GM18505 (cell line): ENCODE measurements at regions not wholly inside any gene's neighbourhood (a gene's known extent, or its start where the extent isn't known, plus 50 kb on each side); places are given as distances from the start of the nearest gene placed in this dataset.
"Not testable (repeated sequence)": the region's sequence is repeated elsewhere in the genome, so short reads cannot be mapped to it uniquely, and the experiment has no call there.

Experiments used
- ATAC-seq: cut with Tn5 transposase; IDR thresholded peaks from one replicate; pipeline ENCODE4 v1.9.1; 2021; ENCODE audit not compliant: unreplicated experiment
- POLR2A ChIP-seq: IDR thresholded peaks from 4 replicates; pipeline ENCODE4 v1.6.1; 2011; ENCODE audit warnings: borderline replicate concordance; ENCODE audit not compliant: insufficient read depth, insufficient read length; ENCODE audit errors: extremely low read depth

DNA sequence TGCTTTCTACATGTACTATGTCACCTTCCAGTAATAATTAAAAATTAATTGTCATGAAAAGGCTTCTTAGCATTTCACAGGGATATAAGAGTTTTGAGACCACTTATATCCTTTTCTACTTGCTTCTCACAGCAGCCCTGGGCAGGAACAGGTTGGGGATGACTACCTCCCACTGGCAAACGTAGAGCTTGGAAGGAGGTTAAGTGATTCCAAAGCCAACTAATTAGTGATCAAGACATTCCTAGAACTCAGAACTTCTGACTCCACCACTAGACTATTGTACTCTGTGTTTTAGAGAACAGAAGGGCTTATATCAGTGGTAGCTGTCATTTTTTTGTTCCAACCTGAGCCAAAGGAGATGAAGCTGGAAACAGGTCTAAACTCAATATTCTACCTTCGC, 364.5 kb upstream of the BOD1L1 start:
- no peak for ATAC-seq
- TF ChIP-seq POLR2A, result no peak

DNA sequence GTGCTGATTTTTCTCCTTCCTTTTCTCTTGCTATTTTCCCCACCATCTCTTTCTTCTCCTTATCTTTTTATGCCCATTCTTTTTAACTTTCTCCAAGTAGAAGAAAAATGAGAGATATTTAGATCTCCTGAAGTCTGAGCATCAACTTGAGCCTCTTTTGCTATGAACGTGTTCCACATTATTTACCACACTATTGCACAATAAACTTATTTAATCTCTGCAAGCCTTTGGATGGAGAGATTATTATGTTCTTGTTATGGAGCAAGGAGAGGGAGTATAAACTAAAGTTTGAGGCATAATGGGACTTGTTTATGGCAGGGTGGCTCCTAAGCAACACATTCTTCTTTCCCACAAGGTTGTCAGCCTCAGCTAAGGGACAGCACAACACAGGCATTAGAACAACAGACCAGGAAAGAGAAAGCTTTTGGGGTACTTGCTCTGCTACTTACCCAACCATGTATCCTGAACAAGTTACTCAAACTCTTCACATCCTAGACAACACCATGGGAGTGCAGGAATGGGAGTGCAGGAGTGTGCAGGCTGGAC, 365.5 kb upstream of the BOD1L1 start:
- ATAC-seq, result no peak
- TF ChIP-seq POLR2A, result no peak

DNA sequence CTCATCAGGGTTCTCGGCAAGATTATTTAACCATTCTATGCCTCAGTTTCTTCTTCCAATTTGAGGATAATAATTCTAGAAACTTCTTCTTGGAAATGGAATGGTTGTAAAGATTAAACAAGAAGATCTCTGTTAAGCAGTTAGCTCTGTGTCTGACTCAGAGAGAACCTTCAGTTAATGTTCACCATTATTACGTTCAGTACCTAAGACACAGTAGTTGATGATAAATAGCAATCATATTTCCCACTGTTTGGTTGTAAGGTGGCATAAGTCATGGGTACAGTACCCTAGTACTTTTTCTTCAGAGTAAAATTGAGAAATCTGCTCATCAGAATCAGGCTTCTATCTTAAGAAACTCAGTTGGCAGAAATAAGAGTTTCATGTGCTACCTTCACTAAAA, 366.5 kb upstream of the BOD1L1 start:
- no peak for TF ChIP-seq POLR2A
- no peak for ATAC-seq

DNA sequence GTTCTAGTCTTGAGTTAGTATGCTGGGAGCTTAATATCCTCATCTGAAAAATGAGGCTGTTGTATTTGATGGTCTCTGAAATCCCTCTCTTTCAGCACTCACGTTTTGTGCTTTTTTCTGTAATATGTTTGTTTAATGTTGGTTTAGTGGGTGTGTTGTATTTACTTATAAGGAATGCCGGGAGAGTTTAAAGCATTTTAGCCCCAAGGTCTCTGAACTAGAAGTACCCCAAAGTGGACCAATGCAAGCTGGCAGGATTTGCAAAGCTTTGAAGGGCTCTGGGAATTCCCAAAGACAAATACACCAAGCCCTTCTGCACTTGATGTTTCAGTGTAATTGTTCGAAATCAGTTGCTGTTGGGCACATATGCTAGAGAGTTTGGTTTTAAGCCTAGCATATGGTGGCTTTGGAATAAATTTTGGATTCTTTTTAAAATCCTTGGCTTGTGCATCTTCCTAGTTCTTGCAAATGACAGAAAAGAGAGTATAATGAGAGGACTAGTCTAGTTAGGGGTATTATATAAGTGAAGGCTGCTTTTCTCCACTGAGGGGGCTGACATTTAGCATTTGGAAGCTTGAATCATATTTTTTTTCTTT, 371.4 kb upstream of the BOD1L1 start:
- no peak for TF ChIP-seq POLR2A
- ATAC-seq, result no peak

DNA sequence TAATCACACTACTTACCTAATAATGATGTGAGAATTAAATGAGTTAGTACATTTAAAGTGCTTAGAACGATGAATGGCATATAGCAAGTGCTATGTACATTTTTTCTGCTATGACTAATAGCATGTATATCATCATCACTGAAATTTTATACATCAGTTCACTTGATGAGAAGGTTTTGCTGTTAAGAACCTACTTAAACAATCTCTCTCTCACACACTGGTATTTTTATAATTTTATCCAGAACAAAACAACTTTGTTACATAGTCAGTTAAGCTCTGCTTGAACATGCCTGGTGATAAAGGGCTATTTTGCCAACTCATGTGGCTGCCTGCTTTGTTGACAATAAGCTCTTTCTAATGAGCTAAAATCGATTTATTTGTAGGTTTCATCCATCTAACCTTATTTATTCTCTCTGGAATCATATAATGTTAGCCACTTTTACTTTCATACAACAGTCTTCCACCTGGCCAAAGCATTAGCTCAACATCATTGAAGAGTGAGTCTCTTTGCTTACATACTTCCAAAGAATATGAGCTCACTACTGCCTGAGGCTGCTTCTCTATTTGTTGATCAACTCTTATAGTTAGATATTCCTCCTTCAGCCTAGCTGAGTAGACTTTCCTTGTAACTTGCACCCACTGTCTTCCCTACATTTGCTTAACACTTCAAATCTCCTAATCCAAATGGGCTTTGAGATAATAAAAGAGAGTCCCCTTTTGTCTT, 372.7 kb upstream of the BOD1L1 start:
- no peak for TF ChIP-seq POLR2A
- ATAC-seq, result no peak

DNA sequence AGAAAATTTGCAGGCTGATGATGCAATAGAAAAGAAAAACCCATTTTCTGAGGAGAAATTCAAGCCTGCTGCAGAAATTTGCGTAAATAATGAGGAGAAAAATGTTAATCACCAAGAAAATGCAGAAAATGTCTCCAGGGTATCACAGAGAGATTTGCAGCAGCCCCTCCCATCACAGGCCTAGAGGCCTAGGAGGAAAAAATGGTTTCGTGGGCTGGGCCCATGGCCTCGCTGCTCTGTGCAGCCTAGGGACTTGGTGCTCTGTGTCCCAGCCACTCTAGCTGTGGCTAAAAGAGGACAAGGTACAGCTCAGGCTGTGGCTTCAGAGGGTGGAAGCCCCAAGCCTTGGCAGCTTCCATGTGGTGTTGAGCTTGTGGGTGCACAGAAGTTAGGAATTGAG, 374.8 kb upstream of the BOD1L1 start:
- not testable (repeated sequence) for ATAC-seq

DNA sequence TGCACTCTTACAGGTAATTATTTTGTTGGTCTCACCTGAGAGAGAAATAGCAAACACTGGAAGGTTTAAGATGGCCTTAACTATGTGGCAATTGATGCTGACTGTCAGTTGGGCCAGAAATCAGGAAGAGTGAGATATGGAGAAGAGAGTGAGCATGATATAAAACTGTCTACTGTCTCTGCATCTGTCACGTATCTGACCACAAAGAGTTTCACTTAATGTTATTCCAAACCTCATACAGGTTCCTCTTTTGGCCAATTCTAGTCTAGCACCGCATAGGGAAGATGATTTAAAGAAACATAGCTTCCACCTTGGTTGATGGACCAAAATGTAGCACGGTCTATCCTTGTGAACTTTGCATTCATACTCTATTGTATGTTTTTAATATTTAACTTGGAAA, 381.0 kb upstream of the BOD1L1 start:
- TF ChIP-seq POLR2A, result no peak
- ATAC-seq, result peak; percentile 92

DNA sequence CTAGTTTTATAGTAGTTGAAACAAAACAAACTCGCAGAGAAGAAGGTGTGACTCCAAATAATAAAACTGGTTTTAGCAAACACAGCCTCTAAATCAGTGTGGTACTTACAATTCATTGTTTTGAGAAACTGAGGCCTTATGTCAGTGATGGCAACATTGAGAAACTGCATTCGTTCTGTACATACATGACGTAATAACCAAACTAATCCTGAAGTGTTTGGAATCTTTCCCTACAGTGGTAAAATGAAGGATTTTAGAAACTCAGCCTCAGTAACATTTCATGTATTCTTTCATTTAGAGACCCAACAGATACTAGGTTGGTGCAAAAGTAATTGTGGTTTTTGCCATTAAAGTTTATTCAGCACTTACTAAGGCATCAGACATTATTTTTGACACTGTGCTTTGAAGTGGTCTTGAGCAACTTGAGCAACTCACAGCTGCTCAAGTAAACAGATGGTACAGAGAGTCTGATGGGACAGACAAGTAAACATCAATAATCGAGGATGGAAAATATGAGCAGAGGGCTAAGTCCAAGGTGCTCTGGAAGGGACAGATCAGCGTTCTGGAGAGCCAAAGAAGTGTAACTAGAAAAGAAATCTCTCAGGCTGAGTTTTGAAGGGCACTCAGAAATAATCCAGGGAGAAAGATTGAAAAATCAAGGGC, 390.8 kb upstream of the BOD1L1 start:
- TF ChIP-seq POLR2A, result no peak
- ATAC-seq, result no peak

DNA sequence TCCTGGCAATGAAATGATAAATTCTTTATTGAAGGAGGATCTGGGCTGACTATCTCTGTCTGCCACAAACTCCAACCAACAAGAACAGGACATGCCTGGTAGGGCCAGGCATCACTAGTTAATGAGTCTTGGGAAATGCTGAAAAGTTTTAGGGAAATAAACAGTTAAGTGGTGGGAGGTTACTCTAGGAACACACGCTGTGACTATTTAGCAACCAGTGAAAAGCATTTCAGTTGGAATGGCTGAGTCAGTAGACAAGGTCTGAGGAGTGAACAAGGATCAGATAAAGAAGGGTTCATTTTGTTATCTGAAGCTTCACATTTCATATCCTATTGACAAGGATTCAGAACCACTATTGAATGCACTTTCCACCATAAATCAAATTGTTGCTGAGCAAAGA, 394.9 kb upstream of the BOD1L1 start:
- no peak for ATAC-seq
- no peak for TF ChIP-seq POLR2A

DNA sequence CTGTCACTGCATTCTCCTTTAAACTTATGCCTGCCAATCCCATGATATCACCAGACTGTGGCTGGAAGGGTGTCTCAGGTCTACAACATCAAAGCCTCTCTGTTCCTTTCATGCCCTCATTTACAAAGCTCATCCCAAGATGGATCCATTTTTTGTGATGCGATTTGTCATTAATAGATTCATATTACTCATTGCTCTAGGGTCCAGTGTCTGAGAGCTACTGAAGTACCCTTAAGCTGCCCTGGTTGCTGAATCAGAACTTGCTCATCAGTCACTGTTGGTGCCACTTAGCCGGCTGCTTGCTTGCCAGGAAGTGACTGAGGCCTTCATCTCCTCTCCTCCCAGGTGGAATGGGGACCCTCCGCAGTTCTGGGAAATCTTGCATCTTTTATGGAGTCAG, 395.5 kb upstream of the BOD1L1 start:
- no peak for TF ChIP-seq POLR2A
- no peak for ATAC-seq

DNA sequence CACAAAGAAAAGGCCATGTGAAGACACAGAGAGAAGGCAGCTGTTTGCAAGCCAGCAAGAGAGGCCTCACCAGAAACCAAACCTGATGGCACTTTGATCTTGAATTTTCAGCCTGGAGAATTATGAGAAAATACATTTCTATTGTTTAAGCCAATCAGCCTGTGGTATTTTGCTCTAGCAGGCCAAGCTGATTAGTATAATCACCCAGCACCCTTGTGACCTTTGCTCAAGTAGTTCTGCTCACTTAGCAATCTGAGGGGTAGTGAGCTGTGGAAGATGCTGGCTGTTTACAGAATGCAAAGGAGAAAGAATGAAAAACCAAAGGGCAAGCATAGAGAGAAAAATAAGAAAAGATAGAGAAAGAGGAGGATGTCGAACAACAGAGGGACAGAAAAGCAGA, 396.4 kb upstream of the BOD1L1 start:
- TF ChIP-seq POLR2A, result no peak
- ATAC-seq, result no peak

DNA sequence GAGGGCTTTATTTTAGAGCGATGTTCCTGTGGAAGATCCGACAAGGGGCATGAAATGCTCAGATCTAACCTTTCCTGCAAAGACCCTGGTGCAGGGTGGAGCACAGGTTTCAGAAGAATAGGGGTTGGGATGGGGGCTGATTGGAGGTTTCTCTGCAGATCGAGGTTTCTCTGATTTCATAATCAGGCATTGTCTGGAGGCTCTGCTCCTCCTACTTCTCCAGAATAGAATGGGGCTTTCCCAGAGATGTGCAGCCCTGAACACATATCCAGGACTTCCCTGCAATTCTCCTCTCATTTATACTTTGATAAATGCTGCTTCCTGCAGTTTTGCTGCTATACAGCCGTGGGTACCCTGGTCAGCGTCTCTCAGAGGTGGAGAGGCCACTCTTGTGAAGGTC, 397.6 kb upstream of the BOD1L1 start:
- no peak for ATAC-seq
- no peak for TF ChIP-seq POLR2A

DNA sequence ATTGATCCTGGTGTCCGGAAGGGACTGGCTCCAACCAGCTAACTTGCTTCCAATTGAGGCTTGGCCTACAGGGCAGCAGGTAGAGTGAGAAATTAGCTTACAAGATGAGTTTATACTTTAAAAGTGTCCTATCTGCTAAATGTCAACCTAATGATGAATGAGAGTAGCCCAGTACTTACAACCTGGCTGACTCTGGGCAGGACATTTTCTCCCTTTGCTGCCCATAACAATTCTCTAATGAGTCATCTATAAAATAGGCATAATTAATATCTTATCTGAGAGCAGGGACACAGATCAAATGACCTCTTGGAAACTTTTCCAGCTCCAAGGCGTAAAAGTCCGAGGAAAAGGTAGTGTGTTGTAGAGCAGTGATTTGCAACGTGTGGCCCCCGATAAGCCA, 398.4 kb upstream of the BOD1L1 start:
- no peak for ATAC-seq
- TF ChIP-seq POLR2A, result no peak

DNA sequence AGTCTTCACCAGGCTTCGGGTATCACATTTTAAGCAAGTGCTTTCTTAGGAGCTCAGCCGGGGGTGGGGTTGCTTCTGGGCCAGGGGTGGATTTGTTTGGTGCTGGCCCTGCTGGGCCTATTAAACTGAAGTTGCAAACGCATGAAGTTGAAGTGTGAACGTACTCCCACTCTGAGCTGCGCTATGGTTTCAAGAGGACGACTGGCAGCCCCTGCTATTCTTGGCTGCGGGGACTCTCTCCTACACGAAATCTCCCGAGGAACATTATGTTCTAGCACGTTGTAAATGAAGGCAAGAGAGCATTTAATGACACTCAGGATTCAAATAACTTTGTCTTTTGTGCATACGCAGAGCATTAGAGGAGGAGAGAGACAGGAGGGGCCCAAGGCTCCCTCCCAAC, 401.3 kb upstream of the BOD1L1 start:
- ATAC-seq, result no peak
- no peak for TF ChIP-seq POLR2A

DNA sequence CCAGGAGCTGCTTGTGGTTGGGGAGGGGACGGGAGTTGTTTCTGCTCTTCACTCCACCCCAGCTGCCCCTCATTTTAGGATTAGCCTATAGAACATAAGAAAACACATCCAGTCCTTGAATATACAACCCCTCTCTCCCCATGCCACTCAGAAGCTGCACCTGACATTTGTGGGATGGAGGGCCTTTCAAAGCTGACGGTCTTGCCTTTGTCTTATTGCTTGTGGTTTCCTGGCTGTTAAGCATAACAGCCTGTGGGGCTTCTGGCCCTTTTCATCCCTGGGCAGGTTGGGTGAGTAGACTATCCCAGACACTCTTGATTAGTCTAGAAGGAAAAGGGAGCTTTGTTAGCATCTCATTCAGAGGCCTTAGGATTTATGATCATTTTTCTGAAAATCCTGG, 407.6 kb upstream of the BOD1L1 start:
- ATAC-seq, result no peak

DNA sequence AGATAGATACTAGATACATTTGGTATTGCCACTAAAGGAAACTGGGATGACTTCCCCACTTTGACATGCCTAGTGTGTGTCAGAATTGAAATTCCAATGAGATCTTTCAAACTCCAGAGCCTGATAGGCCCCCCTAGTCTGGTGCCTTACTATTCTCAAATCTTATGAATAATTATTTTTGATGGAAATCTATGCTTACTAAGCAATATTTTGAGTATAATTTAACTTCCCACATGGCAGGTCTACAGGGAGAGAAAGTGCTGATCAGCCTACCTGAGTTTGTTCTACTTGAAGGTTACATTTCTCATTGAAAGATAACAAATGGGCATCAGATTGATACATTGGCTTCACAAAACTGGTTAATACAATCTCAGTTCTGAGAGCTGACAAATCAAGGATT, 415.7 kb upstream of the BOD1L1 start:
- ATAC-seq, result no peak
- TF ChIP-seq POLR2A, result no peak

More for the DNA sequence above, 407.6 kb upstream of the BOD1L1 start:
- no peak for TF ChIP-seq POLR2A
